Urinary bladder (tissue), 3 donors: ENCODE measurements at regions not wholly inside any gene's neighbourhood (a gene's known extent, or its start where the extent isn't known, plus 50 kb on each side); places are given as distances from the start of the nearest gene placed in this dataset.

Experiments
- DNase-seq: peaks from one replicate; pipeline ENCODE4 v3.0.0-alpha.2; 2015; ENCODE audit errors: extremely low spot score
- H3K27ac ChIP-seq: one replicate; pipeline ENCODE4 v1.5.1; 2013; ENCODE audit warnings: low read depth, mild to moderate bottlenecking, moderate library complexity
- H3K36me3 ChIP-seq: one replicate; pipeline ENCODE4 v1.6.1; 2013; ENCODE audit warnings: mild to moderate bottlenecking, moderate library complexity; ENCODE audit not compliant: insufficient read depth
- H3K4me1 ChIP-seq: one replicate; pipeline ENCODE4 v1.6.1; 2013; ENCODE audit warnings: mild to moderate bottlenecking, moderate library complexity; ENCODE audit not compliant: insufficient read depth
- H3K4me3 ChIP-seq: one replicate; pipeline ENCODE4 v1.5.1; 2013; ENCODE audit warnings: low read depth, low read length
- WGBS: extraction: QIAGEN DNeasy Blood & Tissue Kit; methylation state at CpG from one replicate; pipeline ENCODE4 v1.1.7; 2013; 5-methylcytosine and 5-hydroxymethylcytosine counted together
- donor health status: healthy with polysubstance abuse.
- donor health status: healthy.

- WGBS = 94% methylated on average over 1 of the region's 1 CpG
- H3K27ac ChIP-seq = no peak overlapping the region
- H3K4me3 ChIP-seq = no peak overlapping the region
- no peaks in the 10 kb centered on the region for H3K4me1 ChIP-seq
- no peaks in the 10 kb centered on the region for H3K36me3 ChIP-seq
- no peak for DNase-seq
Observed at GRCh38 chr1:68620571-68620970, 123.7 kb upstream of the DEPDC1 start.

- no peak overlapping the region for H3K4me3 ChIP-seq
- H3K27ac ChIP-seq = no peak overlapping the region
- DNase-seq = no peak
- 34% methylated on average over 2 of the region's 2 CpGs for WGBS
- no peaks in the 10 kb centered on the region for H3K4me1 ChIP-seq
- H3K36me3 ChIP-seq = no peaks in the 10 kb centered on the region
Observed at GRCh38 chr1:68623700-68624099, 126.8 kb upstream of the DEPDC1 start.

- Histone ChIP-seq H3K4me3 (no peak overlapping the region), H3K27ac (no peak overlapping the region), H3K4me1 (no peaks in the 10 kb centered on the region), H3K36me3 (no peaks in the 10 kb centered on the region)
- 45% methylated on average over 3 of the region's 3 CpGs for WGBS
- DNase-seq = no peak
Observed at GRCh38 chr1:68624233-68624632, 127.4 kb upstream of the DEPDC1 start.

GRCh38 chr1:68625624-68626023, 128.7 kb upstream of the DEPDC1 start:
- Histone ChIP-seq H3K36me3 (no peaks in the 10 kb centered on the region), H3K4me3 (no peak overlapping the region), H3K4me1 (no peaks in the 10 kb centered on the region), H3K27ac (no peak overlapping the region)
- WGBS = 88% methylated on average over 1 of the region's 1 CpG
- DNase-seq = no peak

- H3K4me3 ChIP-seq = no peak overlapping the region
- no peaks in the 10 kb centered on the region for H3K36me3 ChIP-seq
- 72% methylated on average over 4 of the region's 4 CpGs for WGBS
- no peak overlapping the region for H3K27ac ChIP-seq
- no peaks in the 10 kb centered on the region for H3K4me1 ChIP-seq
- no peak for DNase-seq
Observed at GRCh38 chr1:68633141-68633919, 136.4 kb upstream of the DEPDC1 start.

GRCh38 chr1:68644504-68644903, 147.6 kb upstream of the DEPDC1 start:
- Histone ChIP-seq H3K4me3 (no peak overlapping the region), H3K36me3 (no peaks in the 10 kb centered on the region), H3K27ac (no peak overlapping the region), H3K4me1 (no peaks in the 10 kb centered on the region)
- no peak for DNase-seq

- no peak for DNase-seq
- Histone ChIP-seq H3K27ac (no peak overlapping the region), H3K36me3 (no peaks in the 10 kb centered on the region), H3K4me1 (no peaks in the 10 kb centered on the region), H3K4me3 (no peak overlapping the region)
- WGBS = 53% methylated on average over 1 of the region's 1 CpG
Observed at GRCh38 chr1:68651115-68651514, 154.2 kb upstream of the DEPDC1 start.

GRCh38 chr1:68653882-68654281, 157.0 kb upstream of the DEPDC1 start:
- H3K27ac ChIP-seq = no peak overlapping the region
- no peak for DNase-seq
- no peaks in the 10 kb centered on the region for H3K4me1 ChIP-seq
- no peaks in the 10 kb centered on the region for H3K36me3 ChIP-seq
- WGBS = 95% methylated on average over 2 of the region's 2 CpGs
- no peak overlapping the region for H3K4me3 ChIP-seq

- Histone ChIP-seq H3K4me3 (no peak overlapping the region), H3K27ac (no peak overlapping the region), H3K4me1 (no peaks in the 10 kb centered on the region), H3K36me3 (no peaks in the 10 kb centered on the region)
- 76% methylated on average over 4 of the region's 4 CpGs for WGBS
- DNase-seq = no peak
Observed at GRCh38 chr1:68673771-68674170, 176.9 kb upstream of the DEPDC1 start.

GRCh38 chr1:68675336-68675735, 178.5 kb upstream of the DEPDC1 start:
- Histone ChIP-seq H3K27ac (no peak overlapping the region), H3K36me3 (no peaks in the 10 kb centered on the region)
- DNase-seq = no peak

GRCh38 chr1:68677684-68678351, 180.9 kb upstream of the DEPDC1 start:
- Histone ChIP-seq H3K27ac (no peak overlapping the region), H3K4me3 (no peak overlapping the region), H3K4me1 (no peaks in the 10 kb centered on the region), H3K36me3 (no peaks in the 10 kb centered on the region)
- no peak for DNase-seq
- 94% methylated on average over 1 of the region's 1 CpG for WGBS

More at GRCh38 chr1:68675336-68675735, 178.5 kb upstream of the DEPDC1 start:
- Histone ChIP-seq H3K4me3 (no peak overlapping the region), H3K4me1 (no peaks in the 10 kb centered on the region)

- no peaks in the 10 kb centered on the region for H3K36me3 ChIP-seq
- no peak for DNase-seq
- no peak overlapping the region for H3K4me3 ChIP-seq
- no peaks in the 10 kb centered on the region for H3K4me1 ChIP-seq
- WGBS = 70% methylated on average over 3 of the region's 3 CpGs
- no peak overlapping the region for H3K27ac ChIP-seq
Observed at GRCh38 chr1:68696221-68696620, 199.3 kb upstream of the DEPDC1 start.

- 65% methylated on average over 2 of the region's 2 CpGs for WGBS
- no peak overlapping the region for H3K4me3 ChIP-seq
- no peaks in the 10 kb centered on the region for H3K36me3 ChIP-seq
- no peak overlapping the region for H3K27ac ChIP-seq
- no peaks in the 10 kb centered on the region for H3K4me1 ChIP-seq
- no peak for DNase-seq
Observed at GRCh38 chr1:68703921-68704354, 207.1 kb upstream of the DEPDC1 start.

GRCh38 chr1:68704800-68705443, 208.0 kb upstream of the DEPDC1 start:
- DNase-seq = no peak
- H3K27ac ChIP-seq = no peak overlapping the region
- 53% methylated on average over 2 of the region's 2 CpGs for WGBS
- no peaks in the 10 kb centered on the region for H3K36me3 ChIP-seq
- H3K4me1 ChIP-seq = no peaks in the 10 kb centered on the region
- H3K4me3 ChIP-seq = no peak overlapping the region
